Endothelial cell of umbilical vein (primary cell): ENCODE measurements at regions not wholly inside any gene's neighbourhood (a gene's known extent, or its start where the extent isn't known, plus 50 kb on each side); places are given as distances from the start of the nearest gene placed in this dataset.

Experiments
- BruUV-seq: library from RNA; stranded (reverse); fragments of 400-500 nt; replicated peaks from 2 replicates; lab custom pipeline; 2021; lab: Mats Ljungman, UMichigan
- CTCF ChIA-PET: fragments of 300-600, 350-600 bp; sonication (Branson Sonifier 250); formaldehyde crosslinking; loops from one replicate; lab custom pipeline; 2021; ENCODE audit warnings: antibody characterized with exemption, inconsistent platforms; lab: Charles Lee
- POLR2A ChIA-PET: fragments of 300-600, 350-600 bp; sonication (Branson Sonifier 250); formaldehyde crosslinking; loops from one replicate; lab custom pipeline; 2021; ENCODE audit warnings: antibody characterized with exemption, inconsistent platforms; lab: Charles Lee
- DNase-seq: peaks from one replicate; pipeline ENCODE4 v3.0.0-alpha.2; 2011; ENCODE audit warnings: low read depth, low spot score
- FAIRE-seq: peaks from 2 replicates; lab custom pipeline; 2011; peaks lifted over from hg19 to GRCh38; lab: Jason Lieb, UNC
- H2AFZ ChIP-seq: 2 replicates; pipeline ENCODE4 v1.6.0; 2012; ENCODE audit warnings: low read depth, low read length, control low read depth, inconsistent platforms
- H3K27ac ChIP-seq: 2 replicates; pipeline ENCODE4 v1.5.1; 2011; ENCODE audit warnings: low read depth, mild to moderate bottlenecking, control low read depth, low read length, moderate library complexity; ENCODE audit not compliant: insufficient read depth
- H3K27me3 ChIP-seq, 2 experiments: 2 replicates each; pipeline versions ENCODE4 v1.6.0 to v1.6.1; 2011; ENCODE audit warnings: low read length in 2 of 2, mixed read lengths in 1 of 2; ENCODE audit not compliant: control insufficient read depth in 2 of 2, insufficient read depth in 2 of 2
- H3K36me3 ChIP-seq, 2 experiments: 2 replicates in 1 of 2; 3 replicates in 1 of 2; pipeline ENCODE4 v1.5.1; 2011; ENCODE audit warnings: low read length in 2 of 2, mild to moderate bottlenecking in 1 of 2, moderate library complexity in 1 of 2; ENCODE audit not compliant: control insufficient read depth in 2 of 2, insufficient read depth in 2 of 2; ENCODE audit errors: extremely low read depth in 1 of 2
- H3K4me1 ChIP-seq: 3 replicates; pipeline ENCODE4 v1.5.1; 2011; ENCODE audit warnings: mild to moderate bottlenecking, low read length; ENCODE audit not compliant: control insufficient read depth, insufficient read depth; ENCODE audit errors: extremely low read depth
- H3K4me2 ChIP-seq: 2 replicates; pipeline ENCODE4 v1.6.1; 2011; ENCODE audit warnings: low read length, control low read depth, mixed read lengths; ENCODE audit not compliant: insufficient read depth
- H3K4me3 ChIP-seq, 3 experiments: fragments of 200-600 bp in 1 of 3; sonication (generic), shearing (Covaris generic) in 1 of 3; replicated peaks in 1 of 3; 2 replicates each; pipeline ENCODE4 v1.5.1; 2011 to 2016; ENCODE audit warnings: control low read depth in 3 of 3, low read length in 3 of 3, mild to moderate bottlenecking in 2 of 3, inconsistent platforms in 1 of 3, low read depth in 1 of 3, moderate library complexity in 1 of 3; ENCODE audit not compliant: insufficient read depth in 1 of 3
- H3K79me2 ChIP-seq: 2 replicates; pipeline ENCODE4 v1.6.0; 2012; ENCODE audit warnings: low read length, inconsistent platforms; ENCODE audit not compliant: control insufficient read depth, insufficient read depth
- H3K9ac ChIP-seq: replicated peaks from 2 replicates; pipeline ENCODE3; 2011; ENCODE audit warnings: low read length, control low read depth; ENCODE audit not compliant: insufficient read depth; ENCODE audit errors: extremely low read depth
- H3K9me1 ChIP-seq: replicated peaks from 3 replicates; pipeline ENCODE4 v1.6.0; 2011; ENCODE audit warnings: mild to moderate bottlenecking, low read length; ENCODE audit not compliant: control insufficient read depth, insufficient read depth; ENCODE audit errors: extremely low read depth
- H3K9me3 ChIP-seq: replicated peaks from 2 replicates; pipeline ENCODE4 v1.5.1; 2012; ENCODE audit warnings: low read length, inconsistent platforms; ENCODE audit not compliant: control insufficient read depth, insufficient read depth
- H4K20me1 ChIP-seq: replicated peaks from 2 replicates; pipeline ENCODE3; 2011; ENCODE audit warnings: mild to moderate bottlenecking, low read length; ENCODE audit not compliant: control insufficient read depth, insufficient read depth; ENCODE audit errors: extremely low read depth
- CTCF ChIP-seq, 2 donors: IDR thresholded peaks; 1 replicate in 1 of 2; 2 replicates in 1 of 2; pipeline ENCODE4 v1.5.1; 2011; ENCODE audit warnings: low read length in 2 of 2, mild to moderate bottlenecking in 2 of 2, moderate library complexity in 2 of 2, control low read depth in 1 of 2, inconsistent platforms in 1 of 2, low read depth in 1 of 2; ENCODE audit not compliant: insufficient read depth in 1 of 2; ENCODE audit errors: extremely low read depth in 1 of 2
- EZH2 ChIP-seq: IDR thresholded peaks from 2 replicates; pipeline ENCODE4 v1.6.1; 2012; ENCODE audit warnings: borderline replicate concordance, low read depth, mild to moderate bottlenecking, moderate library complexity, low read length, inconsistent platforms; ENCODE audit not compliant: severe bottlenecking
- FOS ChIP-seq: IDR thresholded peaks from 2 replicates; pipeline ENCODE4 v1.6.1; 2011; ENCODE audit warnings: mild to moderate bottlenecking, low read length, moderate library complexity, borderline replicate concordance; ENCODE audit not compliant: insufficient read depth
- GATA2 ChIP-seq: IDR thresholded peaks from 2 replicates; pipeline ENCODE4 v1.7.0; 2011; ENCODE audit warnings: low read depth, mild to moderate bottlenecking, moderate library complexity, mixed read lengths, low read length; ENCODE audit not compliant: insufficient read length, insufficient read depth
- JUN ChIP-seq: IDR thresholded peaks from 2 replicates; pipeline ENCODE4 v1.6.1; 2011; ENCODE audit warnings: borderline replicate concordance, low read depth; ENCODE audit not compliant: insufficient read length, insufficient read depth
- MAX ChIP-seq: IDR thresholded peaks from 2 replicates; pipeline ENCODE4 v1.6.1; 2011; ENCODE audit not compliant: insufficient read depth, insufficient read length
- MYC ChIP-seq: IDR thresholded peaks from one replicate; pipeline ENCODE4 v1.6.1; 2011; ENCODE audit warnings: mild to moderate bottlenecking, low read depth, low read length
- POLR2A ChIP-seq: IDR thresholded peaks from 2 replicates; pipeline ENCODE4 v1.6.1; 2012; ENCODE audit warnings: low read depth, mild to moderate bottlenecking, control low read depth, low read length
- POLR2AphosphoS5 ChIP-seq: IDR thresholded peaks from 2 replicates; pipeline ENCODE4 v1.6.1; 2012; ENCODE audit warnings: low read depth, mild to moderate bottlenecking, control low read depth, low read length, moderate library complexity; ENCODE audit not compliant: insufficient read depth
- dilution Hi-C: fragments of 300-500 bp; cut with MboI; formaldehyde crosslinking; loops from one replicate; pipeline ENCODE4 v1.15.0; 2019; ENCODE audit warnings: low sequenced_read_pairs; ENCODE audit not compliant: extremely low pct_ligation_motif_present
- intact Hi-C: fragments of 100-400 bp; cut with micrococcal nuclease; formaldehyde crosslinking; loops from one replicate; pipeline ENCODE4 v1.10.0; 2022

GRCh38 chr15:62275831-62276230 is 110.7 kb upstream of the C2CD4B start:
- H3K27me3 ChIP-seq = peaks cover 0 to 3% of the 10 kb centered on the region in 2 experiments
- H3K9me1 ChIP-seq = no peaks in the 10 kb centered on the region
- no peaks in the 10 kb centered on the region for H4K20me1 ChIP-seq
- no TSS peak for BruUV-seq
- no peaks in the 10 kb centered on the region for H3K79me2 ChIP-seq
- H3K4me2 ChIP-seq = no peak overlapping the region
- H3K36me3 ChIP-seq = no peaks in the 10 kb centered on the region
- ChIA-PET POLR2A (no interaction called here), CTCF (no interaction called here)
- H3K9ac ChIP-seq = no peak overlapping the region
- H3K4me3 ChIP-seq = no peak overlapping the region
- dilution Hi-C loops = no loop called here
- H3K9me3 ChIP-seq = no peaks in the 10 kb centered on the region
- FAIRE-seq (no peak), DNase-seq (no peak)
- H2AFZ ChIP-seq = no peak overlapping the region
- intact Hi-C loops = no loop called here
- H3K27ac ChIP-seq = no peak overlapping the region
- H3K4me1 ChIP-seq = no peaks in the 10 kb centered on the region
- no peak for TF ChIP-seq MYC
- no peak for TF ChIP-seq GATA2
- no peak for TF ChIP-seq POLR2AphosphoS5
- TF ChIP-seq FOS = no peak
- TF ChIP-seq JUN = no peak
- TF ChIP-seq MAX = no peak
- TF ChIP-seq POLR2A = no peak

- no peaks in the 10 kb centered on the region for H3K79me2 ChIP-seq
- H3K27ac ChIP-seq = no peak overlapping the region
- CTCF ChIA-PET = interaction anchor here (1.8 kb wide), 1 partner anchor 29 kb away, joined by 7 read pairs; no protein-coding TSS in a partner anchor
- H3K27me3 ChIP-seq = peaks cover 0 to 5% of the 10 kb centered on the region in 2 experiments
- intact Hi-C loops (no loop called here), dilution Hi-C loops (no loop called here)
- TF ChIP-seq FOS (no peak), POLR2AphosphoS5 (no peak), JUN (no peak), GATA2 (no peak), POLR2A (no peak), MAX (no peak), EZH2 (no peak), MYC (no peak), CTCF (IDR thresholded peaks at IDR 0.05; ENCODE audit: extremely low read depth in 1 of 2, insufficient read depth in 1 of 2, low read depth in 1 of 2, low read length in 2 of 2) (no peak)
- no peak overlapping the region for H3K9ac ChIP-seq
- H4K20me1 ChIP-seq = no peaks in the 10 kb centered on the region
- FAIRE-seq = no peak
- no peak overlapping the region for H2AFZ ChIP-seq
- no peaks in the 10 kb centered on the region for H3K9me1 ChIP-seq
- no peak for DNase-seq
- H3K4me3 ChIP-seq = no peak overlapping the region
- no TSS peak for BruUV-seq
- no peak overlapping the region for H3K4me2 ChIP-seq
- no peaks in the 10 kb centered on the region for H3K9me3 ChIP-seq
- POLR2A ChIA-PET = no interaction called here
- H3K36me3 ChIP-seq = no peaks in the 10 kb centered on the region
- H3K4me1 ChIP-seq = no peaks in the 10 kb centered on the region
Measured at GRCh38 chr15:62277816-62278394, 112.8 kb upstream of the C2CD4B start.
